Stimulated activated CD4-positive, alpha-beta T cell treated with anti-CD3 and anti-CD28 coated beads, Interleukin-1b, Interleukin-23, amount 100 ng/mL, for 48 hours (primary cell): ENCODE measurements at regions not wholly inside any gene's neighbourhood (a gene's known extent, or its start where the extent isn't known, plus 50 kb on each side); places are given as distances from the start of the nearest gene placed in this dataset.
"Not testable (repeated sequence)": the region's sequence is repeated elsewhere in the genome, so short reads cannot be mapped to it uniquely, and the experiment has no call there.

Source experiments
- DNase-seq: peaks from one replicate; pipeline ENCODE4 v3.0.0-alpha.2; 2020

GRCh38 chr10:121309164-121309563 is 289.1 kb downstream of the FGFR2 start:
- DNase-seq, result no peak

GRCh38 chr10:121310151-121310711 is 288.0 kb downstream of the FGFR2 start:
- no peak for DNase-seq

- no peak for DNase-seq
These were observed 286.3 kb downstream of the FGFR2 start for GRCh38 chr10:121311812-121312443.

- DNase-seq, result no peak
These were observed 285.7 kb downstream of the FGFR2 start for GRCh38 chr10:121312587-121312986.

GRCh38 chr10:121313119-121313875 is 284.9 kb downstream of the FGFR2 start:
- DNase-seq, result no peak

- DNase-seq, result no peak
These were observed 281.8 kb downstream of the FGFR2 start for GRCh38 chr10:121316432-121316831.

GRCh38 chr10:121317374-121317773 is 280.9 kb downstream of the FGFR2 start:
- DNase-seq, result no peak

GRCh38 chr10:121322046-121322445 is 276.2 kb downstream of the FGFR2 start:
- DNase-seq, result no peak

- no peak for DNase-seq
These were observed 275.5 kb downstream of the FGFR2 start for GRCh38 chr10:121322776-121323175.

GRCh38 chr10:121323443-121323842 is 274.8 kb downstream of the FGFR2 start:
- no peak for DNase-seq

- no peak for DNase-seq
These were observed 273.5 kb downstream of the FGFR2 start for GRCh38 chr10:121324678-121325213.

GRCh38 chr10:121325490-121326231 is 272.6 kb downstream of the FGFR2 start:
- no peak for DNase-seq

GRCh38 chr10:121326905-121327304 is 271.3 kb downstream of the FGFR2 start:
- no peak for DNase-seq

GRCh38 chr10:121327727-121328126 is 270.5 kb downstream of the FGFR2 start:
- no peak for DNase-seq

- DNase-seq, result not testable (repeated sequence)
These were observed 268.6 kb downstream of the FGFR2 start for GRCh38 chr10:121329631-121330030.

- DNase-seq, result no peak
These were observed 267.7 kb downstream of the FGFR2 start for GRCh38 chr10:121330563-121330962.

GRCh38 chr10:121332353-121332752 is 265.9 kb downstream of the FGFR2 start:
- DNase-seq, result no peak

- DNase-seq, result no peak
These were observed 265.1 kb downstream of the FGFR2 start for GRCh38 chr10:121332829-121333765.

GRCh38 chr10:121335386-121335925 is 262.8 kb downstream of the FGFR2 start:
- DNase-seq, result no peak

GRCh38 chr10:121337427-121337826 is 260.8 kb downstream of the FGFR2 start:
- no peak for DNase-seq

- no peak for DNase-seq
These were observed 259.9 kb downstream of the FGFR2 start for GRCh38 chr10:121338206-121338980.
